Keratinocyte (primary cell): ENCODE measurements at regions not wholly inside any gene's neighbourhood (a gene's known extent, or its start where the extent isn't known, plus 50 kb on each side); places are given as distances from the start of the nearest gene placed in this dataset.

Source experiments
- DNase-seq: peaks from one replicate; pipeline ENCODE4 v3.0.0-alpha.2; 2011; ENCODE audit warnings: low read depth, missing footprints, low spot score
- FAIRE-seq: peaks from 2 replicates; lab custom pipeline; 2011; peaks lifted over from hg19 to GRCh38; lab: Jason Lieb, UNC
- H2AFZ ChIP-seq: 2 replicates; pipeline ENCODE4 v1.6.0; 2012; ENCODE audit warnings: low read length, control low read depth, inconsistent platforms; ENCODE audit not compliant: control insufficient read depth
- H3K27ac ChIP-seq: 2 replicates; pipeline ENCODE4 v1.5.1; 2011; ENCODE audit warnings: low read length; ENCODE audit not compliant: control insufficient read depth, insufficient read depth
- H3K27me3 ChIP-seq: 3 replicates; pipeline ENCODE4 v1.6.0; 2011; ENCODE audit warnings: low read length; ENCODE audit not compliant: control insufficient read depth, insufficient read depth; ENCODE audit errors: extremely low read depth
- H3K36me3 ChIP-seq, 2 experiments: 2 replicates in 1 of 2; 3 replicates in 1 of 2; pipeline ENCODE4 v1.5.1; 2011; ENCODE audit warnings: low read length in 2 of 2, mild to moderate bottlenecking in 1 of 2; ENCODE audit not compliant: control insufficient read depth in 2 of 2, insufficient read depth in 2 of 2; ENCODE audit errors: extremely low read depth in 1 of 2
- H3K4me1 ChIP-seq: 3 replicates; pipeline ENCODE4 v1.5.1; 2011; ENCODE audit warnings: low read length; ENCODE audit not compliant: control insufficient read depth, insufficient read depth; ENCODE audit errors: extremely low read depth
- H3K4me2 ChIP-seq: 3 replicates; pipeline ENCODE4 v1.6.0; 2011; ENCODE audit warnings: low read depth, low read length; ENCODE audit not compliant: control insufficient read depth, insufficient read depth; ENCODE audit errors: extremely low read depth
- H3K4me3 ChIP-seq, 3 experiments: fragments of 200-600 bp in 1 of 3; sonication (generic) in 1 of 3; 2 replicates in 2 of 3; 3 replicates in 1 of 3; pipeline ENCODE4 v1.5.1; 2011 to 2016; ENCODE audit warnings: low read length in 3 of 3, mild to moderate bottlenecking in 3 of 3, control low read depth in 2 of 3, inconsistent platforms in 1 of 3, low read depth in 1 of 3, mixed read lengths in 1 of 3, mixed run types in 1 of 3, moderate library complexity in 1 of 3; ENCODE audit not compliant: control insufficient read depth in 2 of 3, insufficient read depth in 2 of 3; ENCODE audit errors: extremely low read depth in 1 of 3
- H3K79me2 ChIP-seq: 2 replicates; pipeline ENCODE4 v1.6.0; 2012; ENCODE audit warnings: low read length; ENCODE audit not compliant: control insufficient read depth, insufficient read depth
- H3K9ac ChIP-seq: 3 replicates; pipeline ENCODE4 v1.6.0; 2011; ENCODE audit warnings: low read length; ENCODE audit not compliant: control insufficient read depth, insufficient read depth; ENCODE audit errors: extremely low read depth
- H3K9me1 ChIP-seq: 3 replicates; pipeline ENCODE4 v1.6.0; 2011; ENCODE audit warnings: low read length; ENCODE audit not compliant: control insufficient read depth, insufficient read depth; ENCODE audit errors: extremely low read depth
- H3K9me3 ChIP-seq: 2 replicates; pipeline ENCODE4 v1.5.1; 2012; ENCODE audit warnings: low read depth, low read length; ENCODE audit not compliant: control insufficient read depth
- H4K20me1 ChIP-seq: 3 replicates; pipeline ENCODE4 v1.6.0; 2011; ENCODE audit warnings: low read length; ENCODE audit not compliant: control insufficient read depth, insufficient read depth; ENCODE audit errors: extremely low read depth
- EZH2 ChIP-seq: IDR thresholded peaks from one replicate; pipeline ENCODE4 v1.6.1; 2012; ENCODE audit warnings: inconsistent platforms, mild to moderate bottlenecking, low read length, moderate library complexity
- dilution Hi-C: fragments of 300-500 bp; cut with MboI; formaldehyde crosslinking; loops from one replicate; pipeline ENCODE4 v1.7.0; 2020; ENCODE audit warnings: low sequenced_read_pairs; ENCODE audit not compliant: extremely low pct_ligation_motif_present
- TF ChIP-seq, protein P1 (sequence below), 3 experiments: IDR thresholded peaks in 1 of 3; conservative IDR thresholded peaks in 1 of 3; optimal IDR thresholded peaks in 1 of 3; 2 replicates in 2 of 3; 3 replicates in 1 of 3; pipeline versions ENCODE3 to v1.5.1; 2011; ENCODE audit warnings: low read length in 3 of 3, mild to moderate bottlenecking in 3 of 3, moderate library complexity in 2 of 3, control low read depth in 1 of 3, inconsistent platforms in 1 of 3; ENCODE audit not compliant: insufficient read depth in 2 of 3; ENCODE audit errors: extremely low read depth in 1 of 3

DNA sequence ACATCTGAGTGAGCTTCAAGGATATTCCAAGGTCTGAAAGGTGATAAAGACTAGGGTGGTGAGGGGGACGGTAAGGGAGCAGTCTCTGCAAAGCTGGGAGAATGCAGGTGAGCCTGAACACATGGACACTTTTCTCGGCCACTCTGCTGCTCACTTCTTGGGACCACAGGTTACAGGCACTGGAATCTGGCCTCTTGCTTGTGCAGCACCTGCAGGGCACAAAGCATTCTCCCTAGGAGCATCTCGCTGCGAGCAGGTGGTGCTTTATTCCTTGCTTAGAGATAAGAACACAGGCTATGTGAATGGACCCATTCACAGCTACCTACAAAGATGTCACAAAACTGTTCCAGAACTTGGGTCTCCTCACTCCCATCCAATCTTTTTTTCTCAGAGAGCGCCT lies 153.2 kb downstream of the DDX1 start:
- Histone ChIP-seq H3K27ac (no peak overlapping the region), H3K4me2 (no peak overlapping the region), H3K9ac (no peak overlapping the region), H3K27me3 (no peaks in the 10 kb centered on the region), H4K20me1 (no peaks in the 10 kb centered on the region), H3K4me3 (no peak overlapping the region), H3K36me3 (no peaks in the 10 kb centered on the region), H3K9me1 (no peaks in the 10 kb centered on the region), H3K79me2 (no peaks in the 10 kb centered on the region), H2AFZ (no peak overlapping the region), H3K4me1 (no peaks in the 10 kb centered on the region), H3K9me3 (no peaks in the 10 kb centered on the region)
- dilution Hi-C loops, result no loop called here
- no peak for DNase-seq
- TF ChIP-seq, protein P1, sequence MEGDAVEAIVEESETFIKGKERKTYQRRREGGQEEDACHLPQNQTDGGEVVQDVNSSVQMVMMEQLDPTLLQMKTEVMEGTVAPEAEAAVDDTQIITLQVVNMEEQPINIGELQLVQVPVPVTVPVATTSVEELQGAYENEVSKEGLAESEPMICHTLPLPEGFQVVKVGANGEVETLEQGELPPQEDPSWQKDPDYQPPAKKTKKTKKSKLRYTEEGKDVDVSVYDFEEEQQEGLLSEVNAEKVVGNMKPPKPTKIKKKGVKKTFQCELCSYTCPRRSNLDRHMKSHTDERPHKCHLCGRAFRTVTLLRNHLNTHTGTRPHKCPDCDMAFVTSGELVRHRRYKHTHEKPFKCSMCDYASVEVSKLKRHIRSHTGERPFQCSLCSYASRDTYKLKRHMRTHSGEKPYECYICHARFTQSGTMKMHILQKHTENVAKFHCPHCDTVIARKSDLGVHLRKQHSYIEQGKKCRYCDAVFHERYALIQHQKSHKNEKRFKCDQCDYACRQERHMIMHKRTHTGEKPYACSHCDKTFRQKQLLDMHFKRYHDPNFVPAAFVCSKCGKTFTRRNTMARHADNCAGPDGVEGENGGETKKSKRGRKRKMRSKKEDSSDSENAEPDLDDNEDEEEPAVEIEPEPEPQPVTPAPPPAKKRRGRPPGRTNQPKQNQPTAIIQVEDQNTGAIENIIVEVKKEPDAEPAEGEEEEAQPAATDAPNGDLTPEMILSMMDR (optimal IDR thresholded peaks at IDR 0.05 in 1 of 3, IDR thresholded peaks at IDR 0.05 in 1 of 3, conservative IDR thresholded peaks at IDR 0.05 in 1 of 3; ENCODE audit: extremely low read depth in 1 of 3, insufficient read depth in 2 of 3, low read length in 3 of 3), result no peak
- no peak for TF ChIP-seq EZH2
- no peak for FAIRE-seq

DNA sequence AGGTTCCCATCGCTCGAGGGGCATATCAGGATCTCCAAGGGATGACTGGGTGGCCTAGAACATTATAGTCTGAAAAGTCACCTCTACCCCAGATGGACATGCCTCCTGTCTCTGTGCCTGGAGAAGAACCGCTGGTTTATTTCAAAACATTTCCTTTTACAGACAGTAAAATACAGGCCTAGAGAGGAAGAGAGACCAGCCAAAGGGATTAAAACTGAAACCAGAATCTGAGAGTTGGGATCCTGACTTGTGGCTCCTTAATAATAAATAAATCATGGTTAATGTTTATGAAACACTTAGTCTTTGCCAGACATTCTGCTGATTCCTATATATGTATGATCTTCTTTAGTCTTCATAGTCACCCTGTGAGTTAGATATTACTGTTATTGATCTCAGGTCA lies 153.7 kb downstream of the DDX1 start:
- no peak overlapping the region for H2AFZ ChIP-seq
- H3K4me1 ChIP-seq, result no peaks in the 10 kb centered on the region
- H3K36me3 ChIP-seq, result no peaks in the 10 kb centered on the region
- no peak overlapping the region for H3K4me2 ChIP-seq
- H3K9me3 ChIP-seq, result no peaks in the 10 kb centered on the region
- dilution Hi-C loops, result no loop called here
- H3K79me2 ChIP-seq, result no peaks in the 10 kb centered on the region
- DNase-seq, result no peak
- no peak overlapping the region for H3K27ac ChIP-seq
- H3K9ac ChIP-seq, result no peak overlapping the region
- no peaks in the 10 kb centered on the region for H3K9me1 ChIP-seq
- H3K27me3 ChIP-seq, result no peaks in the 10 kb centered on the region
- no peaks in the 10 kb centered on the region for H4K20me1 ChIP-seq
- H3K4me3 ChIP-seq, result no peak overlapping the region
- TF ChIP-seq, protein P1 (optimal IDR thresholded peaks at IDR 0.05 in 1 of 3, IDR thresholded peaks at IDR 0.05 in 1 of 3, conservative IDR thresholded peaks at IDR 0.05 in 1 of 3; ENCODE audit: extremely low read depth in 1 of 3, insufficient read depth in 2 of 3, low read length in 3 of 3), result no peak
- no peak for TF ChIP-seq EZH2
- no peak for FAIRE-seq
